HTR-8/SVneo (cell line): ENCODE measurements at regions not wholly inside any gene's neighbourhood (a gene's known extent, or its start where the extent isn't known, plus 50 kb on each side); places are given as distances from the start of the nearest gene placed in this dataset.

ENCODE experiments used
- DNase-seq: peaks from one replicate; pipeline ENCODE4 v3.0.0; 2011; ENCODE audit warnings: low spot score, mixed read lengths; ENCODE audit not compliant: insufficient read length
- FAIRE-seq: peaks from 2 replicates; lab custom pipeline; 2011; peaks lifted over from hg19 to GRCh38; lab: Jason Lieb, UNC

- FAIRE-seq = no peak
- no peak for DNase-seq
Measured at GRCh38 chr1:79692519-79692918, 686.0 kb upstream of the ADGRL4 start.

DNA sequence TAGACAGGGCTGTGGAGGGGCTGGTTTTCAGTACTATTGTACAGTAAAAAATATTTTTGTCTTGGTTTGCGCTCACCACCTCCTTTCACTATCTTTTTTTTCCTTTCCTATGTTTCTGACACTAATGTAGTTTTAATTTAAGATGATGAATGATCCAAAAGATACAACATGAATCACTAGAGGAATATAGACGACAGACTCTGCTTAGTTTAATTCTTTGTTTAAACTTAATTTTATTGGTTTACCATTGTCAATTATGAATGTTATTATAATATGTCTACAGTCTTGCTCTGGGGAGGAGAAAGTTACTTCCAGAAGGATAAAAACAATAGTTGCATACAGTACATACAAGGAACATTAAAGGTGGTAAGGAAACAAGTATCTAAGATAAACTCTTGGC, 682.4 kb upstream of the ADGRL4 start:
- FAIRE-seq (no peak), DNase-seq (no peak)

DNA sequence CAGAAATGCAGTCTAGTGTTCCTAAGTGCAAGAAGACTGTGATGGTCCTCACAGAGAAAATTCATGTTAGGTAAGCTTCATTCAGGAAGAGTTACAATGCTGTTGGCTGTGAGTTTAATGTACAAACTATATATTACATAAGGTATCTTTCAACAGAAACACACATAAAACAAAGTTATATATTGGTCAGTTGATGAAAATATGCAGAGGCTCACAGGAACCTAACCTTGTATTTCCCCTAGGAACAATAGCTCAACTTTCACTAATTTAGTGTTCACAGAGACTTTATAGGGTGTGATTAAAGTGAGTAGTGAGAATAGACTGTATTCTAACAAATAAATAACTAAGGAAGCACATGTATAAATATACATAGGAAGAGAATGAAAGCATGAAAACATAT, 676.9 kb upstream of the ADGRL4 start:
- FAIRE-seq (no peak), DNase-seq (no peak)

DNA sequence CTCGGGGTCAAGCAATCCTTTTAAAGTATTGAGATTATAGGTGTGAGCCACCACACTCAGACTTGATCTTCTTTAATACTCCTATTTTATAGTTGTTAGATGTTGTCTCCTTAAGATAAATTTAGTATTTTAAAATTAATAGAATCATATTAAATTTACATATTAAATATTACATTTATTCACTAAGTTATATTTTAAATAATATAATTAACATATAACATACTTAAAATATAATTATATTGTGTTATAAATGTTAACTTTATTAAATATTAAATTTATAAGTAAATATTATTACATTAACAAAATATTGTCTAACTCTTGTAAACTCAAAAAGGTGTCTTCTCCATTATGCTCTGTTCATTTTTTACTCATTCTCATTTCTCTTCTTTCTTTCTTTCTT, 675.9 kb upstream of the ADGRL4 start:
- DNase-seq = no peak
- FAIRE-seq = no peak

DNA sequence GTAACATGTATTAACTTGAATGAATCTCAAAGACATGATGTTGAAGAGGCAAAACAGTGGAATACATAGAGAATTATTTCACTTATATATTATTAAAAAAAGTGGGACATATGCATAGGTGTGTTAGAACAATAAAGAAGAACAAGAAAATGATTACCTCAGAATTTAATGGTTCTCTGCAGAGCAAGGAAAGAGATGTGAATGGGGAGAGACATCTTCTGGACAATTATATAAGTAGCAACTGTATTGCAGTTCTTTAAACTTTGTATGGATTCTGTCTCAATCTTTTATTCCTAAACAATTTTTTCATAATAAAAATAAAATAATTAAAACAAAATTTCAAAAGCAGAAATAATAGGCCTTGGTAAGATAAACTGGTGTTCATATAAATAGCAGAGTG, 674.9 kb upstream of the ADGRL4 start:
- DNase-seq = no peak
- FAIRE-seq = no peak

- FAIRE-seq (no peak), DNase-seq (no peak)
Measured at GRCh38 chr1:79679916-79680315, 673.4 kb upstream of the ADGRL4 start.

DNA sequence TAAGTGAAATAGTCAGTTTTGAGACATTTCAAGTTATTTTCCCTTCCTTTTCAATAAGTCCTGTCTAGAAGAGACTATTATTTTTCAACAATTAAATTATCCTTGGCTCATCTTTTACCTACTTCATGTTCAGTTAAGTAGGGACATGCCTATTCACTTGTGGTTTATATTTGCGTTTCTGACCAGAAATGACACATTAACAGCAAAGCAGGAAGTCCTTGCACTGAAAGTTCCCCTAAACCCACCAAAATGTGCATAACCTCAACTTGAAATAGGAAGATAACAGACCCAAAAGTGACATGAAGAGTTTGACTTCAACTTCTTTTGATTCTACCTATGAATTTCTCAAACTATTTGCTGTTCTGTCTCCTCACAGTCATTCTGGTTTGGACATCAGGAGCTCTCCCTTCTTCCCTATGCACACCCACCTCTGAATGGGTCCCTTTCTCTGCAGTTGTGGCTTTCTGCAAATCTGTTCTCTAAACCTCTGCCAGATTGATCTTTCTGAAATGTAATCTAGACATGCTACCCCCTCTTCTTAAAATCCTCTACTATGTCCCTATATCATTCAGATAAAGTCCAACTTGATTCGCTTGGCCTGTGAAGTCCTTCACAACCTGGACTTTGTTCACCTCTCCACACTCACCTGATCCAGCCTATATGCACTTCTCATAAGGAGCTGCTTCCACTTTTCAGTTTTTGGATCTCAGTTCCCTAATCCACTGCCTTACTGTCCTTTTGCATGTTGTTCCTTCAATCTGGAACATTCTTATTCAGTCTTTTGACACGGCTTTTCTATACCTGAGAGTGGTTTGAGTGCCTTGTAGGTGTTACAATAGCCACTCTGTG, 661.5 kb upstream of the ADGRL4 start:
- DNase-seq (no peak), FAIRE-seq (no peak)

DNA sequence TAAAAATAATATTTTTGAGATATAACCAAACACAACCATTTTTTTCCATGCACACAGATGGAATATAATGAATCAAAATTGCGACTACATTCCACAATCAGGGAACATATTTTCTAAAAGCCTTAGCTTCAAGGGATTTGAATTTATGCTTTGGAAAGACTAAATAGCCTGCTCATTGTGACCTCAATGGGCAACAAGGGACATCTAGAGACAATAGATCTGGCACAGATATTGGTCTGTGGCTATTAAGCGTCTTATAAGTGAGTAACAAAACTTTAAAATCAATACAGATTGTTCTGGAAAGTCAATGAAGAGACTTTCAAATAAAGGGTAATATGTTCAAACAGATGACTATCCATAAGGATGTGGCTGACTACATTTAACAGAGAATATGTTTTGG, 660.6 kb upstream of the ADGRL4 start:
- no peak for DNase-seq
- no peak for FAIRE-seq

GRCh38 chr1:79663916-79664315, 657.4 kb upstream of the ADGRL4 start:
- no peak for FAIRE-seq
- DNase-seq = no peak

- FAIRE-seq = no peak
- DNase-seq = no peak
Measured at GRCh38 chr1:79662596-79662995, 656.1 kb upstream of the ADGRL4 start.

- FAIRE-seq (no peak), DNase-seq (no peak)
Measured at GRCh38 chr1:79660129-79660528, 653.6 kb upstream of the ADGRL4 start.

- DNase-seq (no peak), FAIRE-seq (no peak)
Measured at GRCh38 chr1:79657951-79658658, 651.6 kb upstream of the ADGRL4 start.

GRCh38 chr1:79655876-79656275, 649.3 kb upstream of the ADGRL4 start:
- FAIRE-seq (no peak), DNase-seq (no peak)

DNA sequence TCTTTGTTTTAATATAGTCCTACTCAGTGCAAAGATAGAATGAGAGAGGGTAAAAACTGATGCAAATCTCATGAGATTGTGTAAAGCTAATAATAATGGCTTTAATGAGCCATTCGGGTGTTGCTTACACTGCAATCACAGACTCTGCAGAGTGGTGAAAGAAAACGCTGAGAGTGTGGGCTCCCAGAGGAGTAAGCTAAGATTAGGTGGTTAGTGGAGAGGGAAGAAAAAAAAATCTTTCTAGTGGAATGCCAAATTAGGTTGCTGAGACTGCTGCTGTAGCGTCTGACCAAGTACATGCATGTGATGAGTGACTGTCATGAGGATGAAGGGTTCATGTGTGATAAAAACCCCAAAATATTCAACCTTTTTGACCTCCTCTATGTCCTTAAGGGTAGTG, 645.9 kb upstream of the ADGRL4 start:
- no peak for FAIRE-seq
- DNase-seq = no peak

GRCh38 chr1:79648126-79648525, 641.6 kb upstream of the ADGRL4 start:
- FAIRE-seq = no peak

GRCh38 chr1:79646880-79647279, 640.4 kb upstream of the ADGRL4 start:
- DNase-seq (no peak), FAIRE-seq (no peak)

More at GRCh38 chr1:79648126-79648525, 641.6 kb upstream of the ADGRL4 start:
- DNase-seq = no peak

GRCh38 chr1:79638382-79638781, 631.9 kb upstream of the ADGRL4 start:
- DNase-seq (no peak), FAIRE-seq (no peak)

GRCh38 chr1:79633456-79633855, 626.9 kb upstream of the ADGRL4 start:
- FAIRE-seq (no peak), DNase-seq (no peak)

GRCh38 chr1:79629414-79629813, 622.9 kb upstream of the ADGRL4 start:
- FAIRE-seq (no peak), DNase-seq (no peak)

DNA sequence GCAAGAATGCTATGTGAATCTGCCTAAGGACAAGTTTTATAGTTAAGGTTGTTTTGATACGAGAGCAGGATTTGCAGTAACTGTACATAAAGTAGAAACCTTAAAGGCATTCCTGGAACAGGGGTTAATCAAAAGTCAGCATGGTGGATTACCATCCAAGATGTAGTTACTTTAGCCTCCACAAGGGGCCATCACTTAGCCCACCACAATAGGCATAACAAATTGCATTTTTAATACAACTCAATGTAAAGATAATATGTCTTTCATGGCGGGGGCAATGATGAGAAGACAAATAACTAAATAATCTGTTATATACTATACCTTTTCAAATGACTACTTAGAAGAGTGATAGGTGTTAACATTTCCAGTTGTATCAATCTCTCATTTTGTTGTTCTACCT, 611.2 kb upstream of the ADGRL4 start:
- FAIRE-seq = no peak
- no peak for DNase-seq

DNA sequence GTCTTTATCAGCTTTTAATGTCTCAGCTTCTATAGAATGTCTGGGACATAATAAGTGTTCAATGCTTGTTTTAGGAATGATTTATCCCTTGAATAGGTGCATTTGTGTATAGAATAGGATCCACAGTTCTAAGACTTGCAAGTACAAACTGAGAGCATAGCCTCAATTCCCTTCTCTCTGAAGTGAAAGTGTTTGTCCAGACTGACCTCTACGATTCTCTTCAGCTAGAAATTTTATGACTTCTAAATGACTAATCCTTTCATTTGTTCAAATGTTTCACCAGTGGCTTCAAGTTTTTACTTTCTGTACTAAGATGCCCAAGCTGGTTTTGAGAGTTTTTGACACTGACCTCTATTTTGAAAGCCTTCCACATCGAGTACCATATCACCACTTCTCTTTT, 608.2 kb upstream of the ADGRL4 start:
- DNase-seq = no peak
- no peak for FAIRE-seq

GRCh38 chr1:79614106-79614505, 607.6 kb upstream of the ADGRL4 start:
- FAIRE-seq (no peak), DNase-seq (no peak)
